Hepatocyte (in vitro differentiated cells): ENCODE measurements at regions not wholly inside any gene's neighbourhood (a gene's known extent, or its start where the extent isn't known, plus 50 kb on each side); places are given as distances from the start of the nearest gene placed in this dataset.

Experiments used
- DNase-seq: peaks from one replicate; pipeline ENCODE4 v3.0.0-alpha.2; 2016; ENCODE audit warnings: low spot score
- H2AFZ ChIP-seq: fragments of 200-600 bp; sonication (generic); 2 replicates; pipeline ENCODE4 v1.6.0; 2016; ENCODE audit warnings: antibody characterized with exemption, mild to moderate bottlenecking
- H3K27ac ChIP-seq: fragments of 200-600 bp; sonication (generic); 2 replicates; pipeline ENCODE4 v1.5.1; 2016; ENCODE audit warnings: mild to moderate bottlenecking
- H3K27me3 ChIP-seq: fragments of 200-600 bp; sonication (generic); 2 replicates; pipeline ENCODE4 v1.6.1; 2016
- H3K36me3 ChIP-seq: fragments of 200-600 bp; sonication (generic); replicated peaks from 2 replicates; pipeline ENCODE4 v1.5.1; 2016; ENCODE audit warnings: low read depth; ENCODE audit not compliant: insufficient read depth
- H3K4me1 ChIP-seq: fragments of 200-600 bp; sonication (generic); 2 replicates; pipeline ENCODE4 v1.5.1; 2016; ENCODE audit warnings: mild to moderate bottlenecking, moderate library complexity; ENCODE audit not compliant: insufficient read depth
- H3K4me2 ChIP-seq: fragments of 200-600 bp; sonication (generic); 2 replicates; pipeline ENCODE4 v1.6.0; 2016
- H3K4me3 ChIP-seq: fragments of 200-600 bp; sonication (generic); 2 replicates; pipeline ENCODE4 v1.5.1; 2016; ENCODE audit warnings: mild to moderate bottlenecking
- H3K79me2 ChIP-seq: fragments of 200-600 bp; sonication (generic); 2 replicates; pipeline ENCODE4 v1.6.0; 2017; ENCODE audit warnings: mild to moderate bottlenecking
- H3K9me2 ChIP-seq: fragments of 200-600 bp; sonication (generic); replicated peaks from 2 replicates; pipeline ENCODE4 v1.6.0; 2017; ENCODE audit warnings: mild to moderate bottlenecking; ENCODE audit not compliant: insufficient read depth
- H3K9me3 ChIP-seq: fragments of 200-600 bp; sonication (generic); 2 replicates; pipeline ENCODE4 v1.5.1; 2016; ENCODE audit warnings: low read depth, mild to moderate bottlenecking
- H4K20me1 ChIP-seq: fragments of 200-600 bp; sonication (generic); 2 replicates; pipeline ENCODE4 v1.6.0; 2016; ENCODE audit warnings: mild to moderate bottlenecking; ENCODE audit not compliant: insufficient read depth, poor library complexity, severe bottlenecking
- CTCF ChIP-seq: fragments of 200-600 bp; sonication (generic); IDR thresholded peaks from 2 replicates; pipeline ENCODE4 v1.5.1; 2016; ENCODE audit warnings: antibody characterized with exemption, mild to moderate bottlenecking; ENCODE audit not compliant: poor library complexity
- EZH2 ChIP-seq: fragments of 200-600 bp; sonication (generic); IDR thresholded peaks from 2 replicates; pipeline ENCODE4 v1.6.1; 2016; ENCODE audit warnings: antibody characterized with exemption, mild to moderate bottlenecking, borderline replicate concordance
- EZH2phosphoT487 ChIP-seq: fragments of 200-600 bp; sonication (generic); IDR thresholded peaks from one replicate; pipeline ENCODE4 v1.6.1; 2018; ENCODE audit warnings: antibody characterized with exemption, mild to moderate bottlenecking, low read depth, moderate library complexity; ENCODE audit not compliant: unreplicated experiment, severe bottlenecking
- WGBS: methylation state at CpG from one replicate; pipeline ENCODE4 v1.1.6; 2016; ENCODE audit warnings: low lambda C conversion rate; ENCODE audit errors: missing lambda C conversion rate; 5-methylcytosine and 5-hydroxymethylcytosine counted together

- Histone ChIP-seq H3K9me3 (no peaks in the 10 kb centered on the region), H3K4me3 (no peak overlapping the region), H3K27me3 (no peaks in the 10 kb centered on the region), H4K20me1 (no peaks in the 10 kb centered on the region), H3K36me3 (no peaks in the 10 kb centered on the region), H2AFZ (no peak overlapping the region), H3K79me2 (no peaks in the 10 kb centered on the region), H3K9me2 (no peaks in the 10 kb centered on the region), H3K4me2 (no peak overlapping the region), H3K27ac (no peak overlapping the region), H3K4me1 (no peaks in the 10 kb centered on the region)
- no peak for DNase-seq
- TF ChIP-seq CTCF: no peak
- no peak for TF ChIP-seq EZH2
- no peak for TF ChIP-seq EZH2phosphoT487
- WGBS: 91% methylated on average over 25 of the region's 25 CpGs
These were observed 209.0 kb upstream of the RTL1 start for GRCh38 chr14:101112351-101113107.

- TF ChIP-seq EZH2phosphoT487 (no peak), CTCF (no peak), EZH2 (no peak)
- H3K4me2 ChIP-seq: no peak overlapping the region
- H3K9me3 ChIP-seq: no peaks in the 10 kb centered on the region
- no peaks in the 10 kb centered on the region for H3K9me2 ChIP-seq
- H3K27me3 ChIP-seq: no peaks in the 10 kb centered on the region
- DNase-seq: no peak
- H3K4me1 ChIP-seq: no peaks in the 10 kb centered on the region
- H2AFZ ChIP-seq: no peak overlapping the region
- H3K79me2 ChIP-seq: no peaks in the 10 kb centered on the region
- 94% methylated on average over 9 of the region's 9 CpGs for WGBS
- H3K36me3 ChIP-seq: no peaks in the 10 kb centered on the region
- no peaks in the 10 kb centered on the region for H4K20me1 ChIP-seq
- no peak overlapping the region for H3K27ac ChIP-seq
- H3K4me3 ChIP-seq: no peak overlapping the region
These were observed 209.6 kb upstream of the RTL1 start for GRCh38 chr14:101113108-101113612.

GRCh38 chr14:101113835-101114725, 210.6 kb upstream of the RTL1 start:
- Histone ChIP-seq H3K9me2 (no peaks in the 10 kb centered on the region), H3K9me3 (no peaks in the 10 kb centered on the region), H3K4me3 (no peak overlapping the region), H3K27me3 (no peaks in the 10 kb centered on the region), H3K79me2 (no peaks in the 10 kb centered on the region), H2AFZ (no peak overlapping the region), H3K4me1 (no peaks in the 10 kb centered on the region), H3K36me3 (no peaks in the 10 kb centered on the region), H3K27ac (no peak overlapping the region), H4K20me1 (no peaks in the 10 kb centered on the region), H3K4me2 (no peak overlapping the region)
- DNase-seq: no peak
- 86% methylated on average over 15 of the region's 16 CpGs for WGBS
- TF ChIP-seq EZH2: no peak
- TF ChIP-seq CTCF: no peak
- TF ChIP-seq EZH2phosphoT487: no peak
